SK-N-SH (cell line): ENCODE measurements at regions not wholly inside any gene's neighbourhood (a gene's known extent, or its start where the extent isn't known, plus 50 kb on each side); places are given as distances from the start of the nearest gene placed in this dataset.

Experiments used
- CTCF ChIA-PET: fragments of 300-600, 350-600 bp; formaldehyde crosslinking; extraction: SDS; loops from one replicate; lab custom pipeline; 2021; lab: Yijun Ruan, JAX
- POLR2A ChIA-PET: fragments of 350-600 bp; sonication (Branson Sonifier 250); formaldehyde crosslinking; extraction: SDS; loops from one replicate; lab custom pipeline; 2020; ENCODE audit warnings: antibody characterized with exemption, inconsistent platforms; lab: Yijun Ruan, JAX
- DNase-seq: peaks from one replicate; pipeline ENCODE4 v3.0.0; 2012
- H2AFZ ChIP-seq: fragments of 200-600 bp; sonication (generic); 2 replicates; pipeline ENCODE4 v1.8.1; 2016; ENCODE audit warnings: antibody characterized with exemption, mild to moderate bottlenecking, low read depth
- H3F3A ChIP-seq: fragments of 200-600 bp; sonication (generic); replicated peaks from 2 replicates; pipeline ENCODE3; 2016; ENCODE audit warnings: antibody characterized with exemption, mild to moderate bottlenecking; ENCODE audit not compliant: insufficient read depth
- H3K27ac ChIP-seq, 2 experiments: fragments of 200-500 bp in 1 of 2; fragments of 200-600 bp in 1 of 2; sonication (Bioruptor generic) in 1 of 2; sonication (generic), shearing (Covaris generic) in 1 of 2; 2 replicates each; pipeline versions ENCODE4 v1.5.1 to v1.6.1; 2014 to 2016; ENCODE audit warnings: low read depth in 2 of 2, inconsistent platforms in 1 of 2, low read length in 1 of 2, mild to moderate bottlenecking in 1 of 2, mixed read lengths in 1 of 2
- H3K27me3 ChIP-seq: fragments of 200-600 bp; sonication (generic), shearing (Covaris generic); 2 replicates; pipeline ENCODE4 v1.6.1; 2016; ENCODE audit warnings: mixed run types; ENCODE audit not compliant: insufficient read depth
- H3K36me3 ChIP-seq, 2 experiments: fragments of 200-500 bp in 1 of 2; fragments of 200-600 bp in 1 of 2; sonication (Bioruptor generic) in 1 of 2; sonication (generic) in 1 of 2; replicated peaks in 1 of 2; 2 replicates each; pipeline versions ENCODE3 to v1.5.1; 2014 to 2016; ENCODE audit warnings: low read length in 1 of 2, mild to moderate bottlenecking in 1 of 2; ENCODE audit not compliant: insufficient read depth in 2 of 2, control insufficient read depth in 1 of 2
- H3K4me1 ChIP-seq, 2 experiments: fragments of 200-500 bp in 1 of 2; fragments of 200-600 bp in 1 of 2; sonication (Bioruptor generic) in 1 of 2; sonication (generic), shearing (Covaris generic) in 1 of 2; 2 replicates each; pipeline versions ENCODE4 v1.5.1 to v1.6.1; 2014 to 2016; ENCODE audit warnings: low read depth in 1 of 2, low read length in 1 of 2, mixed run types in 1 of 2; ENCODE audit not compliant: insufficient read depth in 2 of 2, control insufficient read depth in 1 of 2
- H3K4me2 ChIP-seq: fragments of 200-600 bp; sonication (generic), shearing (Covaris generic); 2 replicates; pipeline ENCODE4 v1.6.1; 2017; ENCODE audit warnings: mixed run types
- H3K4me3 ChIP-seq, 2 experiments: fragments of 200-500 bp in 1 of 2; fragments of 200-600 bp in 1 of 2; sonication (Bioruptor generic) in 1 of 2; sonication (generic), shearing (Covaris generic) in 1 of 2; 2 replicates each; pipeline versions ENCODE4 v1.5.1 to v1.8.1; 2014 to 2016; ENCODE audit warnings: low read depth in 2 of 2, inconsistent platforms in 1 of 2, low read length in 1 of 2, mild to moderate bottlenecking in 1 of 2, mixed read lengths in 1 of 2, moderate library complexity in 1 of 2
- H3K79me2 ChIP-seq: fragments of 200-600 bp; sonication (generic); 2 replicates; pipeline ENCODE4 v1.8.1; 2017; ENCODE audit warnings: mild to moderate bottlenecking; ENCODE audit not compliant: insufficient read depth
- H3K9ac ChIP-seq: fragments of 200-600 bp; sonication (generic); 2 replicates; pipeline ENCODE4 v1.6.1; 2017; ENCODE audit warnings: mixed run types
- H3K9me2 ChIP-seq: fragments of 200-600 bp; sonication (generic); 2 replicates; pipeline ENCODE4 v1.6.1; 2017; ENCODE audit warnings: mixed run types
- H3K9me3 ChIP-seq: fragments of 200-600 bp; sonication (generic); 2 replicates; pipeline ENCODE4 v1.6.1; 2017; ENCODE audit warnings: mixed run types, mild to moderate bottlenecking, moderate library complexity
- H4K20me1 ChIP-seq: fragments of 200-600 bp; sonication (generic); 2 replicates; pipeline ENCODE4 v1.6.1; 2017; ENCODE audit warnings: mild to moderate bottlenecking, mixed run types; ENCODE audit not compliant: insufficient read depth
- FOXM1 ChIP-seq: IDR thresholded peaks from 2 replicates; pipeline ENCODE4 v1.4.0; 2012; ENCODE audit warnings: low read depth, mild to moderate bottlenecking
- GATA2 ChIP-seq: sonication (generic); formaldehyde crosslinking; IDR thresholded peaks from 2 replicates; pipeline ENCODE4 v1.5.0; 2020; ENCODE audit warnings: mild to moderate bottlenecking, missing genetic modification reagents
- JUND ChIP-seq: IDR thresholded peaks from 2 replicates; pipeline ENCODE4 v1.4.0; 2012
- MAX ChIP-seq: IDR thresholded peaks from 2 replicates; pipeline ENCODE4 v1.4.0; 2012; ENCODE audit warnings: low read depth
- MEF2A ChIP-seq: IDR thresholded peaks from 2 replicates; pipeline ENCODE4 v1.4.0; 2012; ENCODE audit warnings: low read depth, borderline replicate concordance
- PBX3 ChIP-seq: IDR thresholded peaks from 2 replicates; pipeline ENCODE4; 2012
- RAD21 ChIP-seq: IDR thresholded peaks from 2 replicates; pipeline ENCODE4 v1.6.1; 2012; ENCODE audit warnings: mild to moderate bottlenecking, low read length
- RCOR1 ChIP-seq: fragments of 150-350 bp; IDR thresholded peaks from 2 replicates; pipeline ENCODE4 v1.6.1; 2017; ENCODE audit warnings: antibody characterized with exemption, low read length
- REST ChIP-seq: IDR thresholded peaks from 2 replicates; pipeline ENCODE4 v1.6.1; 2012; ENCODE audit warnings: mild to moderate bottlenecking, low read depth, low read length, moderate library complexity
- TCF12 ChIP-seq: IDR thresholded peaks from 2 replicates; pipeline ENCODE4 v1.4.0; 2012
- TEAD4 ChIP-seq: IDR thresholded peaks from 2 replicates; pipeline ENCODE4 v1.4.0; 2012; ENCODE audit warnings: mild to moderate bottlenecking, borderline replicate concordance; ENCODE audit not compliant: insufficient read depth
- WGBS: methylation state at CpG from one replicate; pipeline ENCODE4 v1.1.6; 2017; ENCODE audit warnings: low lambda C conversion rate; 5-methylcytosine and 5-hydroxymethylcytosine counted together

- TF ChIP-seq REST: no peak
- no peak for TF ChIP-seq RCOR1
- no peak for TF ChIP-seq TCF12
- no peak for TF ChIP-seq FOXM1
- no peak for TF ChIP-seq MEF2A
- no peak for TF ChIP-seq TEAD4
Observed at GRCh38 chr1:244196571-244197285, 145.6 kb downstream of the ZBTB18 start (continued).

- ChIA-PET POLR2A (no interaction called here), CTCF (no interaction called here)
- Histone ChIP-seq H3F3A (peaks cover 3% of the 10 kb centered on the region), H3K27ac (no peak overlapping the region), H3K79me2 (no peaks in the 10 kb centered on the region), H3K4me3 (no peak overlapping the region), H3K9me3 (no peaks in the 10 kb centered on the region), H4K20me1 (no peaks in the 10 kb centered on the region), H2AFZ (no peak overlapping the region), H3K4me1 (peaks cover 0 to 10% of the 10 kb centered on the region in 2 experiments; a peak in 1 of 4 replicates), H3K4me2 (no peak overlapping the region), H3K9me2 (no peaks in the 10 kb centered on the region), H3K9ac (no peak overlapping the region), H3K27me3 (no peaks in the 10 kb centered on the region), H3K36me3 (no peaks in the 10 kb centered on the region)
- TF ChIP-seq JUND: no peak
- TF ChIP-seq PBX3: no peak
- no peak for TF ChIP-seq RCOR1
- TF ChIP-seq RAD21: no peak
- no peak for TF ChIP-seq MAX
- TF ChIP-seq GATA2 (CRISPR knock-in tag): no peak
- TF ChIP-seq FOXM1: no peak
- no peak for TF ChIP-seq MEF2A
- DNase-seq: no peak
- WGBS: 85% methylated on average over 4 of the region's 7 CpGs
Observed at GRCh38 chr1:244197851-244198375, 146.8 kb downstream of the ZBTB18 start.
